Spleen (tissue), 7 donors: ENCODE measurements at regions not wholly inside any gene's neighbourhood (a gene's known extent, or its start where the extent isn't known, plus 50 kb on each side); places are given as distances from the start of the nearest gene placed in this dataset.

ENCODE experiments used
- CTCF ChIP-seq, 11 experiments: fragments of 200-600 bp in 7 of 11; fragments of 450-650 bp in 4 of 11; sonication (generic) in 4 of 11; IDR thresholded peaks in 8 of 11; conservative IDR thresholded peaks in 3 of 11; 1 replicate in 7 of 11; 2 replicates in 4 of 11; pipeline versions ENCODE4 v1.4.0 to v1.8.0; 2016 to 2021; ENCODE audit warnings: antibody characterized with exemption in 11 of 11, inconsistent platforms in 4 of 11, mild to moderate bottlenecking in 1 of 11
- POLR2AphosphoS5 ChIP-seq, 3 donors: sonication (generic); formaldehyde crosslinking; IDR thresholded peaks; one replicate each; pipeline ENCODE4 v1.5.1; 2017; ENCODE audit warnings: antibody characterized with exemption in 3 of 3
- donor health status: DM: no; HTN: no; CAD: no; lungs with moderate emphysema.
- donor health status: DM: no; HTN: no; CAD: no.
- donor health status: DM: no; HTN: no; CAD: no.

- TF ChIP-seq CTCF (IDR thresholded peaks at IDR 0.05 in 8 of 11, conservative IDR thresholded peaks at IDR 0.05 in 3 of 11) (peak in 8 of 11 experiments; percentile 6 to 56 (median 36)), POLR2AphosphoS5 (IDR thresholded peaks at IDR 0.05) (no peak)
Observed at GRCh38 chr21:24514081-24514733, 1093.1 kb downstream of the MRPL39 start.
